Memory B cell (primary cell): ENCODE measurements at regions not wholly inside any gene's neighbourhood (a gene's known extent, or its start where the extent isn't known, plus 50 kb on each side); places are given as distances from the start of the nearest gene placed in this dataset.

Experiments
- ATAC-seq: fragments of 150-1000 bp; cut with Tn5 transposase; 2 replicates; pipeline ENCODE4 v1.10.0; 2021; ENCODE audit warnings: low read depth, mild to moderate bottlenecking, moderate library complexity
- DNase-seq, 2 donors: peaks; one replicate each; pipeline ENCODE4 v3.0.0; 2022; ENCODE audit warnings: low spot score in 2 of 2
- H3K27ac Mint-ChIP-seq: one replicate; pipeline ENCODE4 v1.8.0; 2022; ENCODE audit warnings: mild to moderate bottlenecking, moderate library complexity, mixed read lengths
- H3K27me3 Mint-ChIP-seq: one replicate; pipeline ENCODE4 v1.8.0; 2022; ENCODE audit warnings: mixed read lengths
- H3K36me3 Mint-ChIP-seq: one replicate; pipeline ENCODE4 v1.8.0; 2022; ENCODE audit warnings: mild to moderate bottlenecking, mixed read lengths
- H3K4me1 Mint-ChIP-seq: one replicate; pipeline ENCODE4 v1.8.0; 2022; ENCODE audit warnings: mixed read lengths
- H3K4me3 Mint-ChIP-seq: one replicate; pipeline ENCODE4 v1.8.0; 2022; ENCODE audit warnings: mild to moderate bottlenecking, moderate library complexity, mixed read lengths
- H3K9me3 Mint-ChIP-seq: one replicate; pipeline ENCODE4 v1.8.0; 2022; ENCODE audit warnings: mixed read lengths

DNA sequence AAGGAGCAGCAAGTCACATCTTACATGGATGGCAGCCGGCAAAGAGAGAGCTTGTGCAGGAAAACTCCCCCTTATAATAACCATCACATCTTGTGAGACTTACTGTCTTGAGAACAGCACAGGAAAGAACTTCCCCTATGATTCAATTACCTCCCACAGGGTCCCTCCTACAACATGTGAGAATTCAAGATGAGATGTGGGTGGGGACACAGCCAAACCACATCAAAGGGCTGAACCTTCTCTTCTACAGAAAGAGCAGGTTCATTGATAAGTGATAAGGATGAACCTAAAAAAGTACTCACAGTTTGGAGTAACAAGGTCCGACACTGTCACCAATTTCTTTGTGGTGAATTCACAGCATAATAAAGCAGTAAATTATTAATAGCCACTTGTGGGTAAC is 422.2 kb upstream of the FSIP2 start:
- no peak for DNase-seq
- Mint-ChIP-seq H3K27me3 (no peaks in the 10 kb centered on the region), H3K9me3 (peaks cover 1% of the 10 kb centered on the region), H3K27ac (no peak overlapping the region), H3K4me3 (no peak overlapping the region), H3K36me3 (no peaks in the 10 kb centered on the region), H3K4me1 (no peaks in the 10 kb centered on the region)
- no peak for ATAC-seq

DNA sequence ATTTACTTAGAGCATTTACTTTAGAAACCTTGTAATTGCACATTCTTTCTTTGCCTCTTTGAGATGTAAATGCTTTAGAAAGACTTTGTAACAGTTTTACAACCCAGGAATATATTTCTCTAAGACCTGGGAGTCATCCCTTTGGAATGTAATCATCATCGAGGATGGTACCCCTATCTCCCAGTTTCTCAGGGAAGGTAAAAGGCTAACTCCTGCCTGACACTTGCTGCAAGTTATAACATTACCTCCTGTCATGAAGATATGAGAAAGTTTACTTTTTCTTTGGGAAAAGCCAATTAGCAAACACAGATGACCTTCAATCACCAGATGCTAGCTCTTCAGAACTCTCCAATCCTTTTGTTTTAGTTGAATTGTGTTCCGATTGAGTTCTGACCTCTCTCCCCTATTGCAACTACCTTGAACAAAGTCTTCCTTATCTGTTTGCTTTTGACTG is 420.3 kb upstream of the FSIP2 start:
- H3K9me3 Mint-ChIP-seq, result peaks cover 1% of the 10 kb centered on the region
- no peaks in the 10 kb centered on the region for H3K4me1 Mint-ChIP-seq
- no peak overlapping the region for H3K27ac Mint-ChIP-seq
- H3K4me3 Mint-ChIP-seq, result no peak overlapping the region
- no peaks in the 10 kb centered on the region for H3K36me3 Mint-ChIP-seq
- ATAC-seq, result no peak
- no peaks in the 10 kb centered on the region for H3K27me3 Mint-ChIP-seq
- DNase-seq, result no peak

GRCh38 chr2:185335879-185336278 is 402.7 kb upstream of the FSIP2 start:
- Mint-ChIP-seq H3K4me3 (no peak overlapping the region), H3K4me1 (no peaks in the 10 kb centered on the region), H3K9me3 (peaks cover 2% of the 10 kb centered on the region), H3K27me3 (no peaks in the 10 kb centered on the region), H3K27ac (no peak overlapping the region), H3K36me3 (no peaks in the 10 kb centered on the region)
- ATAC-seq, result no peak
- no peak for DNase-seq

DNA sequence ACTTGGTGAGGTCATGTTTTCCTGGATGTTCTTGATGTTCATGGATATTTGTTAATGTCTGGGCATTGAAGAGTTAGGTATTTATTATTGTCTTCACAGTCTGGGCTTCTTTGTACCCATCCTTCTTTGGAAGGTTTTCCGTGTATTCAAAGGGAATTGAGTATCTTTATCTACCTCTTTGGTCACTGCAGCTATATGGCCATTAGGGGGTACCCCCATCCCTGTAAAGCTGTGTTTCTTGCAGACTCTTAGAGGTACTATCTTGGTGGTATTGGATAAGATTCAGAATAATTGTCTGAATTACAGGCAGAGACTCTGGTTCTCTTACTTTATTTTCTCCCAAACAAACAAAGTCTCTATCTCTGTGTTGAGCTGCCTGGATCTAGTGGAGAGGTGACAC is 401.6 kb upstream of the FSIP2 start:
- Mint-ChIP-seq H3K27ac (no peak overlapping the region), H3K4me1 (no peaks in the 10 kb centered on the region), H3K36me3 (no peaks in the 10 kb centered on the region), H3K4me3 (no peak overlapping the region), H3K27me3 (no peaks in the 10 kb centered on the region), H3K9me3 (peaks cover 2% of the 10 kb centered on the region)
- ATAC-seq (no peak), DNase-seq (no peak)

GRCh38 chr2:185338104-185338503 is 400.5 kb upstream of the FSIP2 start:
- Mint-ChIP-seq H3K4me1 (no peaks in the 10 kb centered on the region), H3K4me3 (no peak overlapping the region), H3K9me3 (peaks cover 2% of the 10 kb centered on the region), H3K27me3 (no peaks in the 10 kb centered on the region), H3K27ac (no peak overlapping the region), H3K36me3 (no peaks in the 10 kb centered on the region)
- DNase-seq (no peak), ATAC-seq (no peak)

DNA sequence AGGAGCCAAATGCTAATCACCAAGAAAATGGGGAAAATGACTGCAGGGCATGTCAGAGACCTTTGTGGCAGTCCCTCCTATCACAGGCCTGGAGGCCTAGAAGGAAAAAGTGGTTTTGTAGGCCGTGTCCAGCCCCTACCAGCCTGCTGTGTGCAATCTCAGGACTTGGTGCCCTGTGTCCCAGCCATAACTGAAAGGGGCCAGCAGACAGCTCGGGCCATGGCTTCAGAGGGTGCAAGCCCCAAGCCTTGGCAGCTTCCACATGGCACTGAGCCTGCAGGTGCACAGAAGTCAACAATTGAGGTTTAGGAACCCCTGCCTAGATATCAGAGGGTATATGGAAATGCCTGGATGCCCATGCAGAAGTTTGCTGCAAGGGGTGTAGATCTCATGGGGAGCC is 391.2 kb upstream of the FSIP2 start:
- no peak overlapping the region for H3K27ac Mint-ChIP-seq
- no peak for DNase-seq
- H3K27me3 Mint-ChIP-seq, result no peaks in the 10 kb centered on the region
- no peaks in the 10 kb centered on the region for H3K4me1 Mint-ChIP-seq
- no peaks in the 10 kb centered on the region for H3K36me3 Mint-ChIP-seq
- H3K4me3 Mint-ChIP-seq, result no peak overlapping the region
- ATAC-seq, result no peak
- peaks cover 3% of the 10 kb centered on the region for H3K9me3 Mint-ChIP-seq

- Mint-ChIP-seq H3K4me1 (no peaks in the 10 kb centered on the region), H3K36me3 (no peaks in the 10 kb centered on the region), H3K27ac (no peak overlapping the region), H3K4me3 (no peak overlapping the region), H3K27me3 (no peaks in the 10 kb centered on the region), H3K9me3 (no peaks in the 10 kb centered on the region)
- no peak for ATAC-seq
- no peak for DNase-seq
These were observed 377.8 kb upstream of the FSIP2 start for GRCh38 chr2:185360776-185361175.

- Mint-ChIP-seq H3K27ac (no peak overlapping the region), H3K27me3 (no peaks in the 10 kb centered on the region), H3K9me3 (peaks cover under 1% of the 10 kb centered on the region), H3K4me1 (no peaks in the 10 kb centered on the region), H3K4me3 (no peak overlapping the region), H3K36me3 (no peaks in the 10 kb centered on the region)
- ATAC-seq (no peak), DNase-seq (no peak)
These were observed 366.4 kb upstream of the FSIP2 start for GRCh38 chr2:185372188-185372587.

- no peak overlapping the region for H3K4me3 Mint-ChIP-seq
- H3K4me1 Mint-ChIP-seq, result no peaks in the 10 kb centered on the region
- H3K36me3 Mint-ChIP-seq, result no peaks in the 10 kb centered on the region
- H3K27me3 Mint-ChIP-seq, result no peaks in the 10 kb centered on the region
- H3K27ac Mint-ChIP-seq, result no peak overlapping the region
- H3K9me3 Mint-ChIP-seq, result peaks cover 2% of the 10 kb centered on the region
- DNase-seq (no peak), ATAC-seq (no peak)
These were observed 365.4 kb upstream of the FSIP2 start for GRCh38 chr2:185373229-185373628.

GRCh38 chr2:185374878-185375277 is 363.7 kb upstream of the FSIP2 start:
- H3K4me3 Mint-ChIP-seq, result no peak overlapping the region
- no peaks in the 10 kb centered on the region for H3K4me1 Mint-ChIP-seq
- H3K36me3 Mint-ChIP-seq, result no peaks in the 10 kb centered on the region
- no peak overlapping the region for H3K27ac Mint-ChIP-seq
- peaks cover 2% of the 10 kb centered on the region for H3K9me3 Mint-ChIP-seq
- no peaks in the 10 kb centered on the region for H3K27me3 Mint-ChIP-seq
- DNase-seq (no peak), ATAC-seq (no peak)

GRCh38 chr2:185375731-185376130 is 362.9 kb upstream of the FSIP2 start:
- Mint-ChIP-seq H3K27me3 (no peaks in the 10 kb centered on the region), H3K4me1 (no peaks in the 10 kb centered on the region), H3K27ac (no peak overlapping the region), H3K36me3 (no peaks in the 10 kb centered on the region), H3K9me3 (peaks cover 2% of the 10 kb centered on the region), H3K4me3 (no peak overlapping the region)
- ATAC-seq (no peak), DNase-seq (no peak)

DNA sequence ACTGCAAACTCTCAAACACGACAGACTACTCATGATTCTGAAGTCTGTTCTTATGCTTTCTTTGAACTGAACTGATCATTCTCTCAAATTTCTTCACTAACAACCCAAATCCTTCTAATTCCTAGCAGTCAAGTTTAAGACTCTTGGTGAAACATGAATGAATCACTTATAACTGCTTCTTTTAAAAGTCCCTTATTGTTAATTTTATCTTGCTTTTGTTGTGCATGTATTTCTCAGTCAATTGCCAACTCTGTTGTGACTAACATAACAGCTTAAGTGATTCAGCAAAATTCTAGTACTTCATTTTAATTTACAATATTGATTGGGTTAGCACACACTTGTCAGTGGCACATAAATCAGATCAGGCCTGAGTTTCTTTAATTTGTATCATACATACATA is 357.0 kb upstream of the FSIP2 start:
- H3K36me3 Mint-ChIP-seq, result no peaks in the 10 kb centered on the region
- no peak for DNase-seq

GRCh38 chr2:185384822-185385560 is 353.6 kb upstream of the FSIP2 start:
- Mint-ChIP-seq H3K36me3 (no peaks in the 10 kb centered on the region), H3K4me1 (no peaks in the 10 kb centered on the region), H3K27ac (no peak overlapping the region), H3K27me3 (no peaks in the 10 kb centered on the region), H3K9me3 (peaks cover 1% of the 10 kb centered on the region), H3K4me3 (no peak overlapping the region)
- no peak for DNase-seq
- no peak for ATAC-seq

More for the DNA sequence above, 357.0 kb upstream of the FSIP2 start:
- no peaks in the 10 kb centered on the region for H3K27me3 Mint-ChIP-seq
- H3K4me1 Mint-ChIP-seq, result no peaks in the 10 kb centered on the region
- no peak overlapping the region for H3K27ac Mint-ChIP-seq
- H3K4me3 Mint-ChIP-seq, result no peak overlapping the region
- ATAC-seq, result no peak
- peaks cover 4% of the 10 kb centered on the region for H3K9me3 Mint-ChIP-seq

DNA sequence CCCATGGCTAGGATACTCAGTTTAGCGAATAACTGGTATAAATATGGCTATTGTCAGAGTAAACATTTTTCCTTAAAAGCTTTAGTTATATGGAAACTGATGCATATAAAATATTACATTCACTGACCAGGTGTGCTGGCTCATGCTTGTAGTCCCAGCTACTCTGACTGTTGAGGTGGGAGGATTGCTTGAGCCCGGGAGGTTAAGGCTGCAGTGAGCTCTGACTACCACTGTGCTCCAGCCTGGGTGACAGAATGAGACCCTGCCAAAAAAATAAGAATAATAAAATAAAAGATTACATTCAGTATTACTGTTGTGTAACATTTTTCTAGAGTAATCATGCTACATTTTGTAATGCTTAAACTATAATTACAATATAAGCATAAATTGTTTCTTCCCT is 350.4 kb upstream of the FSIP2 start:
- Mint-ChIP-seq H3K36me3 (no peaks in the 10 kb centered on the region), H3K27ac (no peak overlapping the region), H3K4me3 (no peak overlapping the region), H3K27me3 (no peaks in the 10 kb centered on the region), H3K4me1 (no peaks in the 10 kb centered on the region), H3K9me3 (peaks cover 1% of the 10 kb centered on the region)
- no peak for DNase-seq
- ATAC-seq, result no peak

DNA sequence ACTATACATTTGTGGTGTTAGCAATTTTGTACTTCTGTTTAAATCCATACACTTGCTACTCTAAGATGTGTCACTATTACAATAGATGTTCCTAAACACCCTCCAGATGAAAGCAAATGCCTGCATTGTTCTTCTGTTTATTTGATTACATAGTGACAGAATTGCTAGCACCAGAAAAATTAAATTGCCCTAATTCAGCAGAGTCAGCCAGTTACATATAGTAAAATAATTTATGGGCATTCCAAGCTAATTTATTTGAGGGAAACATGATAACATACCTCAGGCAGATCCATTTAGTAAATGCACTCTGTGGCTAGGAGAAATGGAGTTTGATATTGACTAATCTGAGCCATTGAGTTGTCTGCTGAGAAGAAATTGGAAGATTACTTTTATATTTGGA is 347.1 kb upstream of the FSIP2 start:
- no peaks in the 10 kb centered on the region for H3K36me3 Mint-ChIP-seq
- no peaks in the 10 kb centered on the region for H3K4me1 Mint-ChIP-seq
- DNase-seq (no peak), ATAC-seq (no peak)
- H3K27me3 Mint-ChIP-seq, result no peaks in the 10 kb centered on the region
- no peak overlapping the region for H3K27ac Mint-ChIP-seq
- H3K9me3 Mint-ChIP-seq, result no peaks in the 10 kb centered on the region
- H3K4me3 Mint-ChIP-seq, result no peak overlapping the region
